Medulla oblongata (tissue), 1 donor: ENCODE measurements at regions not wholly inside any gene's neighbourhood (a gene's known extent, or its start where the extent isn't known, plus 50 kb on each side); places are given as distances from the start of the nearest gene placed in this dataset.

Experiments
- DNase-seq: peaks from one replicate; pipeline ENCODE4 v3.0.0-alpha.2; 2015; ENCODE audit errors: extremely low spot score

- no peak for DNase-seq
Measured at GRCh38 chr13:73898899-73899298, 235.3 kb downstream of the KLF12 start.

GRCh38 chr13:73898276-73898675, 235.9 kb downstream of the KLF12 start:
- no peak for DNase-seq

GRCh38 chr13:73894995-73895571, 239.1 kb downstream of the KLF12 start:
- no peak for DNase-seq

GRCh38 chr13:73893833-73894232, 240.4 kb downstream of the KLF12 start:
- no peak for DNase-seq

GRCh38 chr13:73891805-73892204, 242.4 kb downstream of the KLF12 start:
- DNase-seq: no peak

GRCh38 chr13:73883162-73883561, 251.0 kb downstream of the KLF12 start:
- no peak for DNase-seq

GRCh38 chr13:73880365-73880764, 253.8 kb downstream of the KLF12 start:
- no peak for DNase-seq

- no peak for DNase-seq
Measured at GRCh38 chr13:73879346-73880015, 254.7 kb downstream of the KLF12 start.

GRCh38 chr13:73877399-73877798, 256.8 kb downstream of the KLF12 start:
- DNase-seq: no peak

- no peak for DNase-seq
Measured at GRCh38 chr13:73876323-73876722, 257.9 kb downstream of the KLF12 start.

- DNase-seq: no peak
Measured at GRCh38 chr13:73873940-73874830, 260.0 kb downstream of the KLF12 start.

GRCh38 chr13:73872397-73872796, 261.8 kb downstream of the KLF12 start:
- no peak for DNase-seq

GRCh38 chr13:73870970-73871935, 263.0 kb downstream of the KLF12 start:
- DNase-seq: no peak

- no peak for DNase-seq
Measured at GRCh38 chr13:73870036-73870741, 264.0 kb downstream of the KLF12 start.

GRCh38 chr13:73865027-73865426, 269.2 kb downstream of the KLF12 start:
- no peak for DNase-seq

GRCh38 chr13:73861136-73861535, 273.1 kb downstream of the KLF12 start:
- no peak for DNase-seq

- DNase-seq: no peak
Measured at GRCh38 chr13:73860501-73860900, 273.7 kb downstream of the KLF12 start.

GRCh38 chr13:73859841-73860240, 274.4 kb downstream of the KLF12 start:
- no peak for DNase-seq

GRCh38 chr13:73857106-73857505, 277.1 kb downstream of the KLF12 start:
- no peak for DNase-seq

- no peak for DNase-seq
Measured at GRCh38 chr13:73851104-73851503, 283.1 kb downstream of the KLF12 start.
